ELR (cell line): ENCODE measurements at regions not wholly inside any gene's neighbourhood (a gene's known extent, or its start where the extent isn't known, plus 50 kb on each side); places are given as distances from the start of the nearest gene placed in this dataset.

Experiments
- DNase-seq: peaks from one replicate; pipeline ENCODE4 v3.0.0-alpha.2; 2015; ENCODE audit warnings: low read depth

GRCh38 chr3:182592747-182593146 is 200.6 kb upstream of the ATP11B start:
- DNase-seq, result no peak

GRCh38 chr3:182596676-182597410 is 196.5 kb upstream of the ATP11B start:
- no peak for DNase-seq

- DNase-seq, result no peak
These were observed 195.7 kb upstream of the ATP11B start for GRCh38 chr3:182597621-182598041.

- DNase-seq, result no peak
These were observed 191.7 kb upstream of the ATP11B start for GRCh38 chr3:182601597-182601996.

- no peak for DNase-seq
These were observed 189.8 kb upstream of the ATP11B start for GRCh38 chr3:182603501-182603900.

- no peak for DNase-seq
These were observed 187.3 kb upstream of the ATP11B start for GRCh38 chr3:182605882-182606611.

GRCh38 chr3:182606905-182607504 is 186.3 kb upstream of the ATP11B start:
- DNase-seq, result no peak

- no peak for DNase-seq
These were observed 184.5 kb upstream of the ATP11B start for GRCh38 chr3:182608832-182609231.

GRCh38 chr3:182609575-182610156 is 183.6 kb upstream of the ATP11B start:
- no peak for DNase-seq

- no peak for DNase-seq
These were observed 181.0 kb upstream of the ATP11B start for GRCh38 chr3:182612332-182612731.

- DNase-seq, result no peak
These were observed 175.8 kb upstream of the ATP11B start for GRCh38 chr3:182617500-182617899.

- peak; percentile 32 for DNase-seq
These were observed 175.1 kb upstream of the ATP11B start for GRCh38 chr3:182618085-182618732.

GRCh38 chr3:182618981-182619591 is 174.2 kb upstream of the ATP11B start:
- DNase-seq, result peak; percentile 55

- no peak for DNase-seq
These were observed 172.4 kb upstream of the ATP11B start for GRCh38 chr3:182620723-182621434.

- DNase-seq, result peak; percentile 4
These were observed 171.7 kb upstream of the ATP11B start for GRCh38 chr3:182621435-182622240.

- no peak for DNase-seq
These were observed 171.1 kb upstream of the ATP11B start for GRCh38 chr3:182622241-182622545.

- no peak for DNase-seq
These were observed 166.5 kb upstream of the ATP11B start for GRCh38 chr3:182626484-182627467.

- no peak for DNase-seq
These were observed 164.8 kb upstream of the ATP11B start for GRCh38 chr3:182628531-182628930.

- DNase-seq, result no peak
These were observed 163.8 kb upstream of the ATP11B start for GRCh38 chr3:182629521-182629920.
